KOPT-K1 (cell line): ENCODE measurements at regions not wholly inside any gene's neighbourhood (a gene's known extent, or its start where the extent isn't known, plus 50 kb on each side); places are given as distances from the start of the nearest gene placed in this dataset.
"Not testable (repeated sequence)": the region's sequence is repeated elsewhere in the genome, so short reads cannot be mapped to it uniquely, and the experiment has no call there.

Experiments
- H3K27ac ChIP-seq: fragments of 200-600 bp; sonication (generic); 2 replicates; pipeline ENCODE4 v1.5.1; 2016; ENCODE audit warnings: antibody characterized with exemption, mild to moderate bottlenecking, low read depth, low read length; ENCODE audit not compliant: poor library complexity, severe bottlenecking
- H3K36me3 ChIP-seq: fragments of 200-600 bp; sonication (generic); 2 replicates; pipeline ENCODE4 v1.5.1; 2017; ENCODE audit warnings: antibody characterized with exemption, mild to moderate bottlenecking, low read length, moderate library complexity; ENCODE audit not compliant: insufficient read depth
- H3K9me3 ChIP-seq: fragments of 200-600 bp; sonication (generic); 2 replicates; pipeline ENCODE4 v1.5.1; 2017; ENCODE audit warnings: antibody characterized with exemption, low read length, mild to moderate bottlenecking; ENCODE audit not compliant: insufficient read depth, poor library complexity, severe bottlenecking

DNA sequence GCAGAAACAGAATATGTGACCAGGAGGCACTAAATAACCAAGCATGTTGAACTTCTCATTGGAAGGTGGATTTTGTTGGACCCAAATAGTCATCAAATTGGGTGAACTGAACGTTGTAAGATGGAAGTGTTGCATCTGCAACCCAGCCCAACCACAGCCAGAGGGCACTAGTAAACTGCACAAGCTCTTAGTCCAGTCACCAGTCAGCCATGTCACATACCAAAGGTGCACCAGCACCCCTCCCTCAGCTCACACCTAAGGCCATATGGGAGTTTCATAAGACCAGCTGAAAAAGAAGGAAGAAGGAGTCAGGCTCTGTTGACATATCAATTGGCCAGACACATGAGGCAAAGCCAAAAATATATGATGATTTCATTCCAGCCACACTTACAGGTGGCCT, 481.7 kb upstream of the NR5A2 start:
- H3K27ac ChIP-seq: no peak overlapping the region

GRCh38 chr1:199546323-199546722, 481.2 kb upstream of the NR5A2 start:
- Histone ChIP-seq H3K27ac (no peak overlapping the region), H3K36me3 (no peaks in the 10 kb centered on the region), H3K9me3 (no peaks in the 10 kb centered on the region)

More for the DNA sequence above, 481.7 kb upstream of the NR5A2 start:
- H3K36me3 ChIP-seq: no peaks in the 10 kb centered on the region
- H3K9me3 ChIP-seq: no peaks in the 10 kb centered on the region

GRCh38 chr1:199549421-199549820, 478.1 kb upstream of the NR5A2 start:
- Histone ChIP-seq H3K36me3 (no peaks in the 10 kb centered on the region), H3K27ac (no peak overlapping the region), H3K9me3 (no peaks in the 10 kb centered on the region)

DNA sequence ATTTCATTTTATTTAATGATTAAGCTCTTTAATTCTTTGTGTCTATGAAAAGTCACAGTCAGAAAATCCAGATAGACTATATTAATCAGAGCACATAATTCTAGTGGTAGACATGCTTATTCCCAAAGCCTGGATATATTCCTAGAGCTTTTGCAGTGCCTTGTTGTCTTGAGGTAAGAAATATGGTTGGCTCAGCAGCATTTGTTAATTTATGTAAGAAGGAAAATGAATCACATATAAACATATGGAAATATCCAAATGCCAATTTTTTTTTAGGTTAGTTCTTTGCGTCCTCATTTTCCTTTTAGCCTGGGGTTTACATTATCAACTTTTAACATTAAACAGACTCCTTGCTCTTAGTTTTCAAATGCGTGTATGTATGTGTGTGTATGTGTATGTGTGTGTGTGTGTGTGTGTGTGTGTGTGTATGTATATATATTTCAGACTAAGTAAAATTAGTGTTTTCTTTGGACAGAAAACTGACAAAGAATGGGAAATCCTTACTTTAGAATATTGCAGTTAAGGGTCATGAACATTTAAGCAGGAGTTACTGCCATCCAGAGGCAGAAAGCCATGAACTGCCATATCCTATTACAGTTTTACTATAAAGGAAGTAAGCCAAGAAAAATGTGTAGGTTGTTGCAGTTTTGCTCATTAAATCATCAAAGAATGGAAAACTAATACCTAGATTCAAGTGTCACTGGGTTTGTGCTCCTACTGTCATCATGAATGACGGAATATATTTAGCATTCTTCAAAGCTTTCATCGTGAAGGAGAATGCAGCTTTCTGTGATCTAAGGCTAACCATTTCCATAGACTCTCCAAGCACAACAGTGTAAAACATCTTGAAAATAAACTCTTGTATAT, 477.1 kb upstream of the NR5A2 start:
- H3K27ac ChIP-seq: no peak overlapping the region
- H3K9me3 ChIP-seq: no peaks in the 10 kb centered on the region
- no peaks in the 10 kb centered on the region for H3K36me3 ChIP-seq

- no peaks in the 10 kb centered on the region for H3K36me3 ChIP-seq
- no peak overlapping the region for H3K27ac ChIP-seq
- H3K9me3 ChIP-seq: no peaks in the 10 kb centered on the region
Measured at GRCh38 chr1:199551967-199552565, 475.4 kb upstream of the NR5A2 start.

GRCh38 chr1:199553104-199553503, 474.4 kb upstream of the NR5A2 start:
- Histone ChIP-seq H3K9me3 (no peaks in the 10 kb centered on the region), H3K36me3 (no peaks in the 10 kb centered on the region), H3K27ac (no peak overlapping the region)

GRCh38 chr1:199561334-199561733, 466.2 kb upstream of the NR5A2 start:
- Histone ChIP-seq H3K27ac (no peak overlapping the region), H3K36me3 (no peaks in the 10 kb centered on the region), H3K9me3 (no peaks in the 10 kb centered on the region)

- Histone ChIP-seq H3K27ac (no peak overlapping the region), H3K36me3 (no peaks in the 10 kb centered on the region), H3K9me3 (no peaks in the 10 kb centered on the region)
Measured at GRCh38 chr1:199573047-199573446, 454.5 kb upstream of the NR5A2 start.

DNA sequence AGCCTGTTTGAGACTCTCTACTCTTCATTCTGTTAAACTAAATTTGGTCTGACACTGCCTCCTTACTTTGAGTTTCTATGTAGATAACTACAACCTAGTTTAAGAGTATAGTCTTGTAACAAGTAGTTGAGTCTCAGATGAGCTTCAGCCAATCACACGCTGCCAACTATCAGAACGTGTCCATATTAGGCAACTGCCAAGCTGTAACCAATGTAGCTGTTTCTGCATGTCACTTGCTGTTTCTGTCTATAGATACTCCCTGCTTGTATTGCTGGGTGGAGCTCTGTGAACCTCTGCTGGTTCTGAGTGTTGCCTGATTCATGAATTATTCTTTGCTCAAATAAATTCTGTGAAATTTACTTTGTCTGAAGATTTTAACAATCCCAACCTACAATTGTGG, 452.6 kb upstream of the NR5A2 start:
- Histone ChIP-seq H3K36me3 (no peaks in the 10 kb centered on the region), H3K9me3 (no peaks in the 10 kb centered on the region), H3K27ac (no peak overlapping the region)

GRCh38 chr1:199580300-199580699, 447.2 kb upstream of the NR5A2 start:
- Histone ChIP-seq H3K36me3 (no peaks in the 10 kb centered on the region), H3K9me3 (no peaks in the 10 kb centered on the region), H3K27ac (no peak overlapping the region)

DNA sequence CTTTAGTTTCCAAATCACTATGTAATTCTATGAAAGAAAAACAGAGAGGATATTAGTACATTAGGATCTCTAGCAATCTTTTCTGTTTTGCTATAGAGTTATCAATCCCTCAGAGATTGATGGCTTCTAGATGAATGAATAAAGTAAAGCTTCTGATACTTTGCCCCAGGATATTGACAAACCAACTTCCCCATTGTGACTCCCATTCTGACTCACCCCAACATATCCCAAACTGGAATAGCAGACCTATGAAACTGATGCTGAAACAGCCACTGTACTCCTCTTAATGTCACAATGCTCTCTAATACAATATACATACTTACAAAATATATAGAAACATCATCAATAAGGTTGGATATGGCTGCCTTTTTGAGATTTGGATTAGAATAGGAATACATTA, 442.1 kb upstream of the NR5A2 start:
- H3K36me3 ChIP-seq: no peaks in the 10 kb centered on the region
- H3K27ac ChIP-seq: no peak overlapping the region
- H3K9me3 ChIP-seq: no peaks in the 10 kb centered on the region

DNA sequence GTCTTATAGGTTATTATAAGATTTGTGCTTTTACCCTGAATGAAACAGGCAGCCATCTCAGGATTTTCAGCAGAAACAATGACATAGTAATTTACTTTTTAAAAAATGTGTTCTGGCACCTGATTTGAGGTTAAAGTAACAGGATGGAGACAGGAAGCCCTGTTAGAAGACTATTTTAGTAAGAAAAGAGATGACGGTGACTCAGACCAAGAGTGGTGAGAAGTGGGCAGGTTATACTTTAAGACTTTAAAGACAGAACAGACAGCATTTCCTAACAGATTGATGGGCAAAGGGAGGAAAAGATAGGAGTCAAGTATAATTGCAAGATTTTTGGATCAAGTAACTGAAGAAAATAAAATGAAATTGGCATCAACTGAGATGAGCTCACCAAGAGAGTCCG, 436.8 kb upstream of the NR5A2 start:
- H3K9me3 ChIP-seq: no peaks in the 10 kb centered on the region
- no peak overlapping the region for H3K27ac ChIP-seq
- H3K36me3 ChIP-seq: no peaks in the 10 kb centered on the region

GRCh38 chr1:199591468-199591867, 436.0 kb upstream of the NR5A2 start:
- H3K27ac ChIP-seq: no peak overlapping the region

DNA sequence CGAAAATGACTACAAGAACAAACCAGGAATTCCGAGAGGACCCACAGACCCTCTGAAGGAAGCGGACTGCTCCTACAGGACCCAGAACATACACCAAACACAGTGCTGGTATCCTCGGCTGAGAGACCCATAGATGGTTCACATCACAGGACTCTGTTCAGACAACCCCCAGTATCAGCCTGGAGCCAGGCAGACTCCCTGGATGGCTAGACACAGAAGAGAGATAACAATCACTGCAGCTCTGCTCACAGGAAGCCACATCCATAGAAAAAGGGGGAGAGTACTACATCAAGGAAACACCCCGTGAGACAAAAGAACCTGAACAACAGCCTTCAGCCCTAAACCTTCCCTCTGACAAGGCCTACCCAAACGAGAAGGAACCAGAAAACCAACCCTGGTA, 434.0 kb upstream of the NR5A2 start:
- H3K9me3 ChIP-seq: no peaks in the 10 kb centered on the region
- H3K27ac ChIP-seq: no peak overlapping the region
- H3K36me3 ChIP-seq: no peaks in the 10 kb centered on the region

More at GRCh38 chr1:199591468-199591867, 436.0 kb upstream of the NR5A2 start:
- Histone ChIP-seq H3K9me3 (no peaks in the 10 kb centered on the region), H3K36me3 (no peaks in the 10 kb centered on the region)

DNA sequence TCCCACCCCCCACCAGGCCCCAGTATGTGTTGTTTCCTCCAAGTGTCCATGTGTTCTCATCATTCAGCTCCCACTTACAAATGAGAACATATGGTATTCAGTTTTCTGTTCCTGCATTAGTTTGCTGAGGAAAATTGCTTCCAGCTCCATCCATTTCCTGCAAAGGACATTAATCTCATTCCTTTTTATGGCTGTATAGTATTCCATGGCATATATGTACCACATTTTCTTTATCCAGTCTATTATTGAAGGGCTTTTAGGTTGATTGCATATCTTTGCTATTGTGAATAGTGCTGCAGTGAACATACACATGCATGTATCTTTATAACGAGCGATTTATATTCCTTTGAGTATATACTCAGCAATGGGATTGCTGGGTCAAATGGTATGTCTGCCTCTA, 431.1 kb upstream of the NR5A2 start:
- not testable (repeated sequence) for H3K27ac ChIP-seq, H3K36me3 ChIP-seq, H3K9me3 ChIP-seq

DNA sequence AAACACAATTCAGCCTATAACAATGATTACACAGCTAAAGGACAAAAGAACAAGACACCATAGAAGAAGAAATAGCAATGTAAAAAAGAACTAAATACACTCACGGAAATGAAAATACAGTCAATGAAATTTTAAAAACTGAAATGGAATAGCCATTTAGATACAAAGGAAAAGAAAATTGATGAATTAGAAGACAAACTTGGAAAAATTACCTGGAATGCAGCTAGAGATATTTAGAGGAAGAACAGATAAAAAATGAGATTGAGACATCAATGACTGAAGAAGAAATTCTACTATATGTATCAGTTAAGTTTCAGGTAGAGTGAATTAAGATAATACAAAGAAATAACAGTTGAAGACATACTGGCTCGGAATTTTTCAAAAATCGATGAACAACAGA, 430.4 kb upstream of the NR5A2 start:
- Histone ChIP-seq H3K27ac (no peak overlapping the region), H3K9me3 (no peaks in the 10 kb centered on the region), H3K36me3 (no peaks in the 10 kb centered on the region)
